Neutrophil (primary cell): ENCODE measurements at regions not wholly inside any gene's neighbourhood (a gene's known extent, or its start where the extent isn't known, plus 50 kb on each side); places are given as distances from the start of the nearest gene placed in this dataset.

ENCODE experiments used
- H3K27ac ChIP-seq: fragments of 200-600 bp; sonication (generic); 2 replicates; pipeline ENCODE4 v1.5.1; 2016; ENCODE audit warnings: mild to moderate bottlenecking, moderate library complexity
- H3K27me3 ChIP-seq: fragments of 200-600 bp; sonication (generic); 2 replicates; pipeline ENCODE4 v1.6.0; 2016; ENCODE audit warnings: mild to moderate bottlenecking
- H3K36me3 ChIP-seq: fragments of 200-600 bp; sonication (generic); 2 replicates; pipeline ENCODE4 v1.5.1; 2017
- H3K4me1 ChIP-seq, 2 experiments: fragments of 200-600 bp in 1 of 2; sonication (generic) in 1 of 2; 1 replicate in 1 of 2; 2 replicates in 1 of 2; pipeline versions ENCODE4 v1.5.1 to v1.6.1; 2013 to 2016; ENCODE audit warnings: low read depth in 1 of 2, low read length in 1 of 2, mild to moderate bottlenecking in 1 of 2, moderate library complexity in 1 of 2; ENCODE audit not compliant: control insufficient read depth in 1 of 2, insufficient read depth in 1 of 2
- H3K4me3 ChIP-seq, 2 experiments: fragments of 200-600 bp in 1 of 2; sonication (generic) in 1 of 2; 1 replicate in 1 of 2; 2 replicates in 1 of 2; pipeline ENCODE4 v1.5.1; 2013 to 2016; ENCODE audit warnings: low read depth in 1 of 2, low read length in 1 of 2, mild to moderate bottlenecking in 1 of 2, moderate library complexity in 1 of 2
- H3K9me3 ChIP-seq: fragments of 200-600 bp; sonication (generic); 2 replicates; pipeline ENCODE4 v1.5.1; 2016
- TF ChIP-seq, protein P1 (sequence below): fragments of 200-600 bp; sonication (generic); IDR thresholded peaks from 2 replicates; pipeline ENCODE4 v1.5.1; 2016; ENCODE audit warnings: antibody characterized with exemption

- Histone ChIP-seq H3K36me3 (no peaks in the 10 kb centered on the region), H3K4me3 (no peak overlapping the region), H3K4me1 (no peaks in the 10 kb centered on the region), H3K9me3 (no peaks in the 10 kb centered on the region), H3K27ac (no peak overlapping the region), H3K27me3 (peaks cover 7% of the 10 kb centered on the region)
- TF ChIP-seq, protein P1, sequence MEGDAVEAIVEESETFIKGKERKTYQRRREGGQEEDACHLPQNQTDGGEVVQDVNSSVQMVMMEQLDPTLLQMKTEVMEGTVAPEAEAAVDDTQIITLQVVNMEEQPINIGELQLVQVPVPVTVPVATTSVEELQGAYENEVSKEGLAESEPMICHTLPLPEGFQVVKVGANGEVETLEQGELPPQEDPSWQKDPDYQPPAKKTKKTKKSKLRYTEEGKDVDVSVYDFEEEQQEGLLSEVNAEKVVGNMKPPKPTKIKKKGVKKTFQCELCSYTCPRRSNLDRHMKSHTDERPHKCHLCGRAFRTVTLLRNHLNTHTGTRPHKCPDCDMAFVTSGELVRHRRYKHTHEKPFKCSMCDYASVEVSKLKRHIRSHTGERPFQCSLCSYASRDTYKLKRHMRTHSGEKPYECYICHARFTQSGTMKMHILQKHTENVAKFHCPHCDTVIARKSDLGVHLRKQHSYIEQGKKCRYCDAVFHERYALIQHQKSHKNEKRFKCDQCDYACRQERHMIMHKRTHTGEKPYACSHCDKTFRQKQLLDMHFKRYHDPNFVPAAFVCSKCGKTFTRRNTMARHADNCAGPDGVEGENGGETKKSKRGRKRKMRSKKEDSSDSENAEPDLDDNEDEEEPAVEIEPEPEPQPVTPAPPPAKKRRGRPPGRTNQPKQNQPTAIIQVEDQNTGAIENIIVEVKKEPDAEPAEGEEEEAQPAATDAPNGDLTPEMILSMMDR = no peak
Observed at GRCh38 chr16:54547052-54547451, 260.5 kb upstream of the IRX3 start.

DNA sequence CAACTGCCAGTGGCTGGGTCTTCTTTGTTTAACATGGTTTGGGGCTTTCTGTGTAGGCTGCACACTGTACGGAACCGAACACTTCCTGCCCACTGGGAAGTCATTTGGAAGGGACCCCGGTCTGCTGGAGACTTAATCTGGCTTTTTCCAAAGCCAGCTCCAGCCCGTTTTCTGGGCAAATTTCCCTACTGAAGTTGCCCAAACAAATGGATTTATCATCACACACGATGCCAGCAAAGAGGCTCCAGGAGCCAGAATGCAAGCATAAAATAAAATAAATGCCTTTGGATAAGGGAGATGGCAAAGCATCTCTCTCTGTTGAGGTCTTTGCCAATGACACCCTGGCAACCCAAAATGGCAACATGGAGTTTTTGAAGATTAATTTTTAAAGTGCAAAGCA lies 259.9 kb upstream of the IRX3 start:
- H3K27ac ChIP-seq = no peak overlapping the region
- TF ChIP-seq, protein P1 = no peak
- H3K9me3 ChIP-seq = no peaks in the 10 kb centered on the region
- no peaks in the 10 kb centered on the region for H3K4me1 ChIP-seq
- no peak overlapping the region for H3K4me3 ChIP-seq
- no peaks in the 10 kb centered on the region for H3K36me3 ChIP-seq
- peaks cover 7% of the 10 kb centered on the region for H3K27me3 ChIP-seq

DNA sequence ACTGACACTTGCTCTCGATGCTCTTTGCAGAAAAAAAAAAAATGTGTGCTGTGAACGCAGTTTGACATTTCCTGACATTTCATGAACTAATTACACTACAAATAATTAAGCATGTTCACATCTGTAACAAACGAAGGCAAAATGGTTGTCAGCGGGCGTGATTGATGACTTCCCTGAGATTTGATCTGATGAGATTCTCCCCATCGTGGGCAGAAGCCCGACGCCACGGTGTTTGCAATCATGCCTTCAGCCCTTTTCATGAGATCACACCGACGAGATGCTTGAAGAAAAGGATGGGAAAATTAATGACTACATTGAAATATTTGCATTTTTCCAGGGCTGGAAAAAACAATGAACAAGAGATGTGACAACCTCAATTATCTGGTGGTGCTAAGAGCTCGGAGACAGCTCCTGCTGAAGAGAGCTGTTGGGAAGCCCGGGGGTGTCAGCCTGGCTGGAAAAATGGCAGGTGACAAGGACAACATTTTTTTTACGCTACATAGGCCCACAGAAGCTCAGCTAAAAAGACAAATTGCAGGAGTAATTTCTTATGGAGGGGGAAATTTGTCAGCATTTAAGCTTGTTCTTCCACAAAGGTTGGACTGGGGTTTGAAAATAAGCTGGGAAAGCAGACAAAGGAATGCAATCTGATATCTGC lies 259.4 kb upstream of the IRX3 start:
- H3K4me1 ChIP-seq = no peaks in the 10 kb centered on the region
- no peaks in the 10 kb centered on the region for H3K36me3 ChIP-seq
- TF ChIP-seq, protein P1 = no peak
- H3K27me3 ChIP-seq = peaks cover 7% of the 10 kb centered on the region
- H3K27ac ChIP-seq = no peak overlapping the region
- H3K4me3 ChIP-seq = no peak overlapping the region
- H3K9me3 ChIP-seq = no peaks in the 10 kb centered on the region

- TF ChIP-seq, protein P1 = no peak
- Histone ChIP-seq H3K27ac (no peak overlapping the region), H3K27me3 (peaks cover 7% of the 10 kb centered on the region), H3K9me3 (no peaks in the 10 kb centered on the region), H3K4me1 (no peaks in the 10 kb centered on the region), H3K36me3 (no peaks in the 10 kb centered on the region), H3K4me3 (no peak overlapping the region)
Observed at GRCh38 chr16:54544553-54545180, 258.1 kb upstream of the IRX3 start.

DNA sequence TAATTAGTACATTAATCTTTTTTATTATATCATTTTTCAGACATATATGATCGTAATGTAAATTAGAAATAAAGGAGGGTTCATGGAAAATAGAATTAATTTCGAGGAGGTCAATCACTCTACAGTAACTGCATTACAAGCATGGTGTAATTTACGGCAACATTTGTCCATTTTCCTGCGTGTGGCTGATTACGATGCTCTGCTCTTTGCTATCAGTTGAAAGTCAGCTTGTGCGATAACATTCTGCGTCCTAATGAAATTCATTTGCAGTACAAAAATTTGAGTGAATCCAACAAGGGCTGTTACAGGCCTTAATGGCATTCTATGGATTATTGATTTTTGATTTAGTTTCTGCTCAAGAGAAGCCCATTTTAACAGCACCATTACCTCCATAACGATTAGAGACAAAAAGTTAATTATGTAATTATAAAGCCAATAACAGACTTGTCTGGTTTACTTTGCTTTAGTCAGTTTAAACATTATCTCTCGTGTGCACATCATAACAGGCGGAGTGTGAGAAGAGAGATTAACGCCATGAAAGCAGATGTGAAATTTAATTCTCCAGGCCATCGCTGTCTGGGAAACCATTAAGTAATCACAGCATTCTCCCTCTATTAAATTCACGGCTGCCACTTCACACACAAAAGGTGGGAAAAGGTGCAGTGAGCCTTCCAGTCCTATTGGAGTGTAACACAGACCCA lies 256.4 kb upstream of the IRX3 start:
- TF ChIP-seq, protein P1 = no peak
- Histone ChIP-seq H3K27ac (no peak overlapping the region), H3K4me1 (no peaks in the 10 kb centered on the region), H3K4me3 (no peak overlapping the region), H3K36me3 (no peaks in the 10 kb centered on the region), H3K9me3 (no peaks in the 10 kb centered on the region), H3K27me3 (peaks cover 7% of the 10 kb centered on the region)
